Neuronal stem cell (in vitro differentiated cells): ENCODE measurements at regions not wholly inside any gene's neighbourhood (a gene's known extent, or its start where the extent isn't known, plus 50 kb on each side); places are given as distances from the start of the nearest gene placed in this dataset.

Source experiments
- DNase-seq: peaks from one replicate; pipeline ENCODE4 v3.0.0-alpha.2; 2013; ENCODE audit warnings: low spot score
- H2AFZ ChIP-seq: one replicate; pipeline ENCODE4 v1.6.1; 2013; ENCODE audit warnings: mild to moderate bottlenecking, low read length, inconsistent platforms
- H2AK5ac ChIP-seq: 2 replicates; pipeline ENCODE4 v1.6.1; 2013; ENCODE audit warnings: low read depth, mild to moderate bottlenecking, inconsistent platforms, low read length, moderate library complexity, mixed read lengths
- H2BK120ac ChIP-seq: 2 replicates; pipeline ENCODE4 v1.6.1; 2013; ENCODE audit warnings: low read depth, mild to moderate bottlenecking, inconsistent platforms, low read length, moderate library complexity, mixed read lengths
- H2BK12ac ChIP-seq: one replicate; pipeline ENCODE4 v1.6.1; 2013; ENCODE audit warnings: low read length, inconsistent platforms
- H2BK15ac ChIP-seq: 2 replicates; pipeline ENCODE4 v1.6.1; 2013; ENCODE audit warnings: mild to moderate bottlenecking, low read length, inconsistent platforms, mixed read lengths
- H2BK5ac ChIP-seq: one replicate; pipeline ENCODE4 v1.6.1; 2013; ENCODE audit warnings: inconsistent platforms, mild to moderate bottlenecking, low read length, moderate library complexity
- H3K14ac ChIP-seq: one replicate; pipeline ENCODE4 v1.6.1; 2013; ENCODE audit warnings: low read length, inconsistent platforms
- H3K18ac ChIP-seq: 2 replicates; pipeline ENCODE4 v1.6.1; 2013; ENCODE audit warnings: low read length, inconsistent platforms
- H3K23ac ChIP-seq: 2 replicates; pipeline ENCODE4 v1.6.1; 2013; ENCODE audit warnings: low read depth, mild to moderate bottlenecking, mixed read lengths, low read length, inconsistent platforms; ENCODE audit not compliant: poor library complexity
- H3K27ac ChIP-seq: replicated peaks from 3 replicates; pipeline ENCODE4 v1.5.1; 2013; ENCODE audit warnings: low read length, inconsistent platforms
- H3K27me3 ChIP-seq, 3 experiments: 2 replicates each; pipeline ENCODE4 v1.6.1; 2013; ENCODE audit warnings: low read length in 3 of 3, mild to moderate bottlenecking in 2 of 3, inconsistent platforms in 1 of 3, low read depth in 1 of 3, mixed read lengths in 1 of 3, moderate library complexity in 1 of 3; ENCODE audit not compliant: control insufficient read depth in 3 of 3, insufficient read depth in 3 of 3
- H3K36me3 ChIP-seq, 2 donors: replicated peaks in 1 of 2; 2 replicates each; pipeline ENCODE4 v1.6.1; 2013; ENCODE audit warnings: low read length in 2 of 2; ENCODE audit not compliant: control insufficient read depth in 2 of 2, insufficient read depth in 2 of 2
- H3K4ac ChIP-seq: 2 replicates; pipeline ENCODE4 v1.6.1; 2013; ENCODE audit warnings: inconsistent platforms, mild to moderate bottlenecking, low read length, moderate library complexity
- H3K4me1 ChIP-seq, 2 donors: 1 replicate in 1 of 2; 2 replicates in 1 of 2; pipeline ENCODE4 v1.6.1; 2013; ENCODE audit warnings: low read length in 2 of 2, low read depth in 1 of 2; ENCODE audit not compliant: control insufficient read depth in 2 of 2, insufficient read depth in 1 of 2
- H3K4me2 ChIP-seq: one replicate; pipeline ENCODE4 v1.6.1; 2013; ENCODE audit warnings: mild to moderate bottlenecking, low read length, inconsistent platforms; ENCODE audit not compliant: insufficient read depth, poor library complexity, severe bottlenecking
- H3K4me3 ChIP-seq, 2 donors: 2 replicates each; pipeline ENCODE4 v1.5.1; 2013; ENCODE audit warnings: low read length in 2 of 2, mild to moderate bottlenecking in 2 of 2, inconsistent platforms in 1 of 2, moderate library complexity in 1 of 2
- H3K79me1 ChIP-seq: one replicate; pipeline ENCODE4 v1.6.1; 2013; ENCODE audit warnings: low read depth, mild to moderate bottlenecking, inconsistent platforms, low read length, moderate library complexity
- H3K9ac ChIP-seq: one replicate; pipeline ENCODE4 v1.6.1; 2013; ENCODE audit warnings: mild to moderate bottlenecking, low read depth, low read length, inconsistent platforms; ENCODE audit not compliant: poor library complexity
- H3K9me3 ChIP-seq, 2 donors: replicated peaks in 1 of 2; 2 replicates each; pipeline versions ENCODE3 to v1.6.1; 2013; ENCODE audit warnings: low read length in 2 of 2, mild to moderate bottlenecking in 2 of 2, inconsistent platforms in 1 of 2, low read depth in 1 of 2, mixed read lengths in 1 of 2, moderate library complexity in 1 of 2; ENCODE audit not compliant: control insufficient read depth in 2 of 2, insufficient read depth in 1 of 2
- H4K8ac ChIP-seq: one replicate; pipeline ENCODE4 v1.6.1; 2013; ENCODE audit warnings: low read depth, mild to moderate bottlenecking, inconsistent platforms, low read length, moderate library complexity
- H4K91ac ChIP-seq: one replicate; pipeline ENCODE4 v1.6.1; 2013; ENCODE audit warnings: low read length, low read depth, mild to moderate bottlenecking, inconsistent platforms; ENCODE audit not compliant: poor library complexity
- WGBS, 2 donors: extraction: QIAGEN DNeasy Blood & Tissue Kit; methylation state at CpG; one replicate each; pipeline ENCODE4 v1.1.7; 2013; ENCODE audit warnings: missing lambda C conversion rate in 2 of 2, mixed read lengths in 1 of 2; ENCODE audit not compliant: insufficient read length in 2 of 2, insufficient replicate concordance in 1 of 2; ENCODE audit errors: extremely low coverage in 2 of 2; 5-methylcytosine and 5-hydroxymethylcytosine counted together

DNA sequence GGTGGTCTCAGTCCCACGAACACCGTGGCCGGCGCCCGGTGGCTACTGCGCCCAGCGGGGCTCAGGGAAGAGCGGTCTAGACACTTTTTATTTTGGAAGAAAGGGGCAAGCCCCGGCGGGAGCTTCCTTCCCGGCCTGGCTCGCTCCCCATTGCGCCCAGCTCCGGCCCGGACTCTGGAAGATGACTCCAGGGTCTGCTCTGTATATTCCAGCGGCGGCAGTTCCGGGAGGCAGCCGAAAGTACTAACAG, 225.1 kb upstream of the CRY1 start:
- peaks cover 0 to 2% of the 10 kb centered on the region in 2 donors for H3K9me3 ChIP-seq
- H3K27me3 ChIP-seq: peaks cover 4 to 36% (median 35%) of the 10 kb centered on the region in 3 experiments
- peaks cover 12% of the 10 kb centered on the region for H3K79me1 ChIP-seq
- H3K36me3 ChIP-seq: no peaks in the 10 kb centered on the region
- no peak overlapping the region for H3K14ac ChIP-seq
- H2AK5ac ChIP-seq: no peak overlapping the region
- H3K4me2 ChIP-seq: peak overlapping the region; percentile 99
- H3K9ac ChIP-seq: peak overlapping the region; percentile 88
- H2BK5ac ChIP-seq: peak overlapping the region; percentile 48
- peaks cover 4 to 7% of the 10 kb centered on the region in 2 donors for H3K4me1 ChIP-seq
- no peak for DNase-seq
- WGBS, 2 donors: no CpG with 5 or more reads among the region's 19 CpGs
- peak overlapping the region; percentile 88 for H2BK15ac ChIP-seq
- H3K18ac ChIP-seq: peak overlapping the region; percentile 94
- H2AFZ ChIP-seq: peak overlapping the region; percentile 92
- no peak overlapping the region for H4K91ac ChIP-seq
- H4K8ac ChIP-seq: no peak overlapping the region
- H2BK120ac ChIP-seq: no peak overlapping the region
- no peak overlapping the region for H3K4ac ChIP-seq
- peak overlapping the region; percentile 59 to 84 for H3K4me3 ChIP-seq
- H3K27ac ChIP-seq: no peak overlapping the region
- H2BK12ac ChIP-seq: no peak overlapping the region
- H3K23ac ChIP-seq: no peak overlapping the region

DNA sequence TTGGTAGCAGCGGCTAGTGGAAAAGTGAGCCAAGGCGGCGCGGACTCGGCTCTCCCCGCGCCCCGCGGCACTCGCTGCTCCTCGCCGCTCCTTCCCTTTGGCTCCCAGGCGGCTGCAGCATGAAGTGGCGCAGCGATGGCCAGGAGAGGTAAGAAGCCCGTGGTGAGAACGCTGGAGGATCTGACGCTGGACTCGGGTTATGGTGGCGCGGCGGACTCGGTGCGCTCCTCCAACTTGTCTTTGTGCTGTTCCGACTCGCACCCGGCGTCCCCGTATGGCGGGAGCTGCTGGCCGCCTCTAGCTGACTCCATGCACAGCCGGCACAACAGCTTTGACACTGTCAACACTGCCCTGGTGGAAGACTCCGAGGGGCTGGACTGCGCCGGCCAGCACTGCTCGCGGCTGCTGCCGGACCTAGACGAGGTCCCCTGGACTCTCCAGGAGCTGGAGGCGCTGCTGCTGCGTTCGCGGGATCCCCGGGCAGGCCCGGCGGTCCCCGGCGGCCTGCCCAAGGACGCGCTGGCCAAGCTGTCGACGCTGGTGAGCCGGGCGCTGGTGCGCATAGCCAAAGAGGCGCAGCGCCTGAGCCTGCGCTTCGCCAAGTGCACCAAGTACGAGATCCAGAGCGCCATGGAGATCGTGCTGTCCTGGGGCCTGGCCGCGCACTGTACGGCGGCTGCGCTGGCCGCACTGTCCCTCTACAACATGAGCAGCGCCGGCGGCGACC, 225.6 kb upstream of the CRY1 start:
- Histone ChIP-seq H2AK5ac (peak overlapping the region; percentile 23), H3K23ac (peak overlapping the region; percentile 92), H3K14ac (peak overlapping the region; percentile 98), H2AFZ (peak overlapping the region; percentile 92), H3K4me3 (peak overlapping the region; percentile 59 to 84), H2BK12ac (no peak overlapping the region), H3K27ac (no peak overlapping the region), H3K79me1 (peaks cover 12% of the 10 kb centered on the region), H3K4ac (no peak overlapping the region), H2BK15ac (peak overlapping the region; percentile 88), H4K8ac (no peak overlapping the region), H3K36me3 (no peaks in the 10 kb centered on the region), H3K18ac (peak overlapping the region; percentile 94), H3K4me2 (peak overlapping the region; percentile 99), H2BK120ac (no peak overlapping the region), H3K4me1 (peaks cover 4 to 7% of the 10 kb centered on the region in 2 donors), H3K9me3 (peaks cover 0 to 2% of the 10 kb centered on the region in 2 donors), H3K27me3 (peaks cover 4 to 35% (median 31%) of the 10 kb centered on the region in 3 experiments), H3K9ac (peak overlapping the region; percentile 94), H2BK5ac (peak overlapping the region; percentile 48), H4K91ac (no peak overlapping the region)
- WGBS, 2 donors: no CpG with 5 or more reads among the region's 72 CpGs
- DNase-seq: peak; percentile 53

DNA sequence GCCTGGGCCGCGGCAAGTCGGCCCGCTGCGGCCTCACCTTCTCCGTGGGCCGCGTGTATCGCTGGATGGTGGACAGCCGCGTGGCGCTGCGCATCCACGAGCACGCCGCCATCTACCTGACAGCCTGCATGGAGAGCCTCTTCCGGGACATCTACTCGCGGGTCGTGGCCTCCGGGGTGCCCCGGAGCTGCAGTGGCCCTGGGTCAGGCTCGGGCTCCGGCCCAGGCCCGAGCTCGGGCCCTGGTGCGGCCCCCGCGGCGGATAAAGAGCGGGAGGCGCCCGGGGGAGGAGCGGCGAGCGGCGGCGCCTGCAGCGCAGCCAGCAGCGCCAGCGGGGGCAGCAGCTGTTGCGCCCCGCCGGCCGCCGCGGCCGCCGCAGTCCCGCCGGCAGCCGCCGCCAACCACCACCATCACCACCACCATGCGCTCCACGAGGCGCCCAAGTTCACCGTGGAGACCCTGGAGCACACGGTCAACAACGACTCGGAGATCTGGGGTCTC, 226.2 kb upstream of the CRY1 start:
- no peak for DNase-seq
- no peak overlapping the region for H3K27ac ChIP-seq
- H3K4me1 ChIP-seq: peaks cover 4 to 7% of the 10 kb centered on the region in 2 donors
- H3K9me3 ChIP-seq: peaks cover 0 to 2% of the 10 kb centered on the region in 2 donors
- peak overlapping the region; percentile 59 to 84 for H3K4me3 ChIP-seq
- no CpG with 5 or more reads among the region's 60 CpGs for WGBS, 2 donors
- peak overlapping the region; percentile 94 for H3K18ac ChIP-seq
- H3K23ac ChIP-seq: peak overlapping the region; percentile 92
- no peak overlapping the region for H2BK120ac ChIP-seq
- peak overlapping the region; percentile 98 for H3K14ac ChIP-seq
- H3K4ac ChIP-seq: no peak overlapping the region
- H2BK5ac ChIP-seq: no peak overlapping the region
- peaks cover 4 to 35% (median 25%) of the 10 kb centered on the region in 3 experiments for H3K27me3 ChIP-seq
- H2AFZ ChIP-seq: peak overlapping the region; percentile 92
- no peak overlapping the region for H4K8ac ChIP-seq
- H3K79me1 ChIP-seq: peaks cover 12% of the 10 kb centered on the region
- peak overlapping the region; percentile 78 for H2AK5ac ChIP-seq
- H4K91ac ChIP-seq: no peak overlapping the region
- H3K4me2 ChIP-seq: peak overlapping the region; percentile 99
- H3K36me3 ChIP-seq: no peaks in the 10 kb centered on the region
- H2BK15ac ChIP-seq: peak overlapping the region; percentile 51
- peak overlapping the region; percentile 94 for H3K9ac ChIP-seq
- H2BK12ac ChIP-seq: no peak overlapping the region

DNA sequence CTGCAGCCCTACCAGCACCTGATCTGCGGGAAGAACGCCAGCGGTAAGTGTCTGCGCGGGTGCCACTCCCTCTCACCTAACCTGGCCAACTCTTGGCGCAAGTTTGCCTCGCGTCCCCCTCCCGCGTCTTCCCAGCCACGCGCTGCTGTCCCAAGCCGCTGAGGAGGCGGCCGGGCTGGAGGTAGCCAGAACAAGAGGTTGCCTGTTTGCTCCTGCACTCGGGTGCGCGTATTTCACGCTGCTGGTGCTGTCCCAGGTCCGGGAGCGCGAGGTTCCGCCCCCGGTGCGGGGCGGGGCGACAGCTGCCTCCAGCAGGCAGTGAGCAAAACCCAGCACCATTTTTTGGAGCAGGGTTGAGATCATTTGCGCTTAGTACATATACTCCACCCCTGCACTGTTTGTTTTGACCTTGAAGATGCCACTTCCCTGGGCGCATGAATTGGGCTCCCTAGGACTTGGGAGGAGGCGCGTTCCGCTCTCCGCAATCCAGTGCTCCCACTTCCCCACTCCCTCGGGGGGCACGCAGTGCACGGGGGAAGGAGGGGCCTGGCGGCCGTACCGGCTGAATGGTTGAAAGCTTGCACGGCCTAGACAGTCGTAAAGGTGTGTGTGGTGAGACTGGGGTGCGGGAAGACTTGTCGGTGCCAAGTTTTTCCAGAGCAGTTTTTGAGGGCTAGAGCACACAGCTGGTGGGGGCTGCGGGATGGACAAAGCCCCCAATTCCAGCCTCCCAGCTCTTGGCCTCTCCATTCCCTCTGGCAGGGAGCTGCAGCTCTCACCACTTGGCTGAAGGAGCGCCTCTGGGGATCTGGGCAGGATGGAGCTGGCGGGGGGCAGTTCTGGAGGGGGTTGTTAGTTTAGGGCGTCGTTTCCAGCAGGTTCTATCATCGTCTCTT, 226.9 kb upstream of the CRY1 start:
- peak overlapping the region; percentile 55 for H2BK120ac ChIP-seq
- peaks cover 4 to 7% of the 10 kb centered on the region in 2 donors for H3K4me1 ChIP-seq
- no peak overlapping the region for H2BK5ac ChIP-seq
- peaks cover 12% of the 10 kb centered on the region for H3K79me1 ChIP-seq
- peak overlapping the region; percentile 99 for H3K4me2 ChIP-seq
- H3K9ac ChIP-seq: peak overlapping the region; percentile 68
- H3K4me3 ChIP-seq: peak overlapping the region; percentile 59 to 84
- H3K9me3 ChIP-seq: peaks cover 0 to 2% of the 10 kb centered on the region in 2 donors
- H4K8ac ChIP-seq: no peak overlapping the region
- H2AK5ac ChIP-seq: peak overlapping the region; percentile 78
- H2BK15ac ChIP-seq: no peak overlapping the region
- WGBS, 2 donors: no CpG with 5 or more reads among the region's 49 CpGs
- no peak overlapping the region for H3K27ac ChIP-seq
- H3K18ac ChIP-seq: peak overlapping the region; percentile 88
- H2BK12ac ChIP-seq: no peak overlapping the region
- H3K14ac ChIP-seq: no peak overlapping the region
- peak overlapping the region; percentile 60 for H3K23ac ChIP-seq
- H3K36me3 ChIP-seq: no peaks in the 10 kb centered on the region
- no peak overlapping the region for H4K91ac ChIP-seq
- no peak overlapping the region for H3K4ac ChIP-seq
- peak overlapping the region; percentile 92 for H2AFZ ChIP-seq
- no peak for DNase-seq
- peaks cover 4 to 35% (median 18%) of the 10 kb centered on the region in 3 experiments for H3K27me3 ChIP-seq
